SK-N-SH (cell line): ENCODE measurements at regions not wholly inside any gene's neighbourhood (a gene's known extent, or its start where the extent isn't known, plus 50 kb on each side); places are given as distances from the start of the nearest gene placed in this dataset.

Experiments used
- CTCF ChIA-PET: fragments of 300-600, 350-600 bp; formaldehyde crosslinking; extraction: SDS; loops from one replicate; lab custom pipeline; 2021; lab: Yijun Ruan, JAX
- POLR2A ChIA-PET: fragments of 350-600 bp; sonication (Branson Sonifier 250); formaldehyde crosslinking; extraction: SDS; loops from one replicate; lab custom pipeline; 2020; ENCODE audit warnings: antibody characterized with exemption, inconsistent platforms; lab: Yijun Ruan, JAX
- DNase-seq: peaks from one replicate; pipeline ENCODE4 v3.0.0; 2012
- H2AFZ ChIP-seq: fragments of 200-600 bp; sonication (generic); 2 replicates; pipeline ENCODE4 v1.8.1; 2016; ENCODE audit warnings: antibody characterized with exemption, mild to moderate bottlenecking, low read depth
- H3F3A ChIP-seq: fragments of 200-600 bp; sonication (generic); replicated peaks from 2 replicates; pipeline ENCODE3; 2016; ENCODE audit warnings: antibody characterized with exemption, mild to moderate bottlenecking; ENCODE audit not compliant: insufficient read depth
- H3K27ac ChIP-seq, 2 experiments: fragments of 200-500 bp in 1 of 2; fragments of 200-600 bp in 1 of 2; sonication (Bioruptor generic) in 1 of 2; sonication (generic), shearing (Covaris generic) in 1 of 2; 2 replicates each; pipeline versions ENCODE4 v1.5.1 to v1.6.1; 2014 to 2016; ENCODE audit warnings: low read depth in 2 of 2, inconsistent platforms in 1 of 2, low read length in 1 of 2, mild to moderate bottlenecking in 1 of 2, mixed read lengths in 1 of 2
- H3K27me3 ChIP-seq: fragments of 200-600 bp; sonication (generic), shearing (Covaris generic); 2 replicates; pipeline ENCODE4 v1.6.1; 2016; ENCODE audit warnings: mixed run types; ENCODE audit not compliant: insufficient read depth
- H3K36me3 ChIP-seq, 2 experiments: fragments of 200-500 bp in 1 of 2; fragments of 200-600 bp in 1 of 2; sonication (Bioruptor generic) in 1 of 2; sonication (generic) in 1 of 2; replicated peaks in 1 of 2; 2 replicates each; pipeline versions ENCODE3 to v1.5.1; 2014 to 2016; ENCODE audit warnings: low read length in 1 of 2, mild to moderate bottlenecking in 1 of 2; ENCODE audit not compliant: insufficient read depth in 2 of 2, control insufficient read depth in 1 of 2
- H3K4me1 ChIP-seq, 2 experiments: fragments of 200-500 bp in 1 of 2; fragments of 200-600 bp in 1 of 2; sonication (Bioruptor generic) in 1 of 2; sonication (generic), shearing (Covaris generic) in 1 of 2; 2 replicates each; pipeline versions ENCODE4 v1.5.1 to v1.6.1; 2014 to 2016; ENCODE audit warnings: low read depth in 1 of 2, low read length in 1 of 2, mixed run types in 1 of 2; ENCODE audit not compliant: insufficient read depth in 2 of 2, control insufficient read depth in 1 of 2
- H3K4me2 ChIP-seq: fragments of 200-600 bp; sonication (generic), shearing (Covaris generic); 2 replicates; pipeline ENCODE4 v1.6.1; 2017; ENCODE audit warnings: mixed run types
- H3K4me3 ChIP-seq, 2 experiments: fragments of 200-500 bp in 1 of 2; fragments of 200-600 bp in 1 of 2; sonication (Bioruptor generic) in 1 of 2; sonication (generic), shearing (Covaris generic) in 1 of 2; 2 replicates each; pipeline versions ENCODE4 v1.5.1 to v1.8.1; 2014 to 2016; ENCODE audit warnings: low read depth in 2 of 2, inconsistent platforms in 1 of 2, low read length in 1 of 2, mild to moderate bottlenecking in 1 of 2, mixed read lengths in 1 of 2, moderate library complexity in 1 of 2
- H3K79me2 ChIP-seq: fragments of 200-600 bp; sonication (generic); 2 replicates; pipeline ENCODE4 v1.8.1; 2017; ENCODE audit warnings: mild to moderate bottlenecking; ENCODE audit not compliant: insufficient read depth
- H3K9ac ChIP-seq: fragments of 200-600 bp; sonication (generic); 2 replicates; pipeline ENCODE4 v1.6.1; 2017; ENCODE audit warnings: mixed run types
- H3K9me2 ChIP-seq: fragments of 200-600 bp; sonication (generic); 2 replicates; pipeline ENCODE4 v1.6.1; 2017; ENCODE audit warnings: mixed run types
- H3K9me3 ChIP-seq: fragments of 200-600 bp; sonication (generic); 2 replicates; pipeline ENCODE4 v1.6.1; 2017; ENCODE audit warnings: mixed run types, mild to moderate bottlenecking, moderate library complexity
- H4K20me1 ChIP-seq: fragments of 200-600 bp; sonication (generic); 2 replicates; pipeline ENCODE4 v1.6.1; 2017; ENCODE audit warnings: mild to moderate bottlenecking, mixed run types; ENCODE audit not compliant: insufficient read depth
- CHD2 ChIP-seq: fragments of 150-350 bp; IDR thresholded peaks from 2 replicates; pipeline ENCODE4 v1.6.1; 2018; ENCODE audit warnings: low read length; ENCODE audit not compliant: partially characterized antibody
- EP300 ChIP-seq, 2 experiments: IDR thresholded peaks; 2 replicates each; pipeline versions ENCODE4 v1.4.0 to v1.6.1; 2012; ENCODE audit warnings: borderline replicate concordance in 1 of 2, low read depth in 1 of 2, low read length in 1 of 2
- EZH2phosphoT487 ChIP-seq: fragments of 200-600 bp; sonication (generic); IDR thresholded peaks from 2 replicates; pipeline ENCODE4 v1.6.1; 2017; ENCODE audit warnings: low read depth, mixed run types, mild to moderate bottlenecking, antibody characterized with exemption, moderate library complexity, borderline replicate concordance
- FOXM1 ChIP-seq: IDR thresholded peaks from 2 replicates; pipeline ENCODE4 v1.4.0; 2012; ENCODE audit warnings: low read depth, mild to moderate bottlenecking
- GATA2 ChIP-seq: sonication (generic); formaldehyde crosslinking; IDR thresholded peaks from 2 replicates; pipeline ENCODE4 v1.5.0; 2020; ENCODE audit warnings: mild to moderate bottlenecking, missing genetic modification reagents
- JUND ChIP-seq: IDR thresholded peaks from 2 replicates; pipeline ENCODE4 v1.4.0; 2012
- PBX3 ChIP-seq: IDR thresholded peaks from 2 replicates; pipeline ENCODE4; 2012
- POLR2AphosphoS5 ChIP-seq: IDR thresholded peaks from 2 replicates; pipeline ENCODE4 v1.6.1; 2012; ENCODE audit warnings: low read depth, low read length
- RAD21 ChIP-seq: IDR thresholded peaks from 2 replicates; pipeline ENCODE4 v1.6.1; 2012; ENCODE audit warnings: mild to moderate bottlenecking, low read length
- RCOR1 ChIP-seq: fragments of 150-350 bp; IDR thresholded peaks from 2 replicates; pipeline ENCODE4 v1.6.1; 2017; ENCODE audit warnings: antibody characterized with exemption, low read length
- REST ChIP-seq: IDR thresholded peaks from 2 replicates; pipeline ENCODE4 v1.6.1; 2012; ENCODE audit warnings: mild to moderate bottlenecking, low read depth, low read length, moderate library complexity
- RXRA ChIP-seq: IDR thresholded peaks from 2 replicates; pipeline ENCODE4 v1.4.0; 2012; ENCODE audit warnings: low read depth, mild to moderate bottlenecking, borderline replicate concordance
- TAF1 ChIP-seq: IDR thresholded peaks from 2 replicates; pipeline ENCODE4 v1.6.1; 2012; ENCODE audit warnings: low read depth, mild to moderate bottlenecking, low read length, moderate library complexity, borderline replicate concordance
- TEAD4 ChIP-seq: IDR thresholded peaks from 2 replicates; pipeline ENCODE4 v1.4.0; 2012; ENCODE audit warnings: mild to moderate bottlenecking, borderline replicate concordance; ENCODE audit not compliant: insufficient read depth
- USF1 ChIP-seq: IDR thresholded peaks from 2 replicates; pipeline ENCODE4 v1.4.0; 2012; ENCODE audit warnings: low read depth, borderline replicate concordance
- YY1 ChIP-seq: IDR thresholded peaks from 2 replicates; pipeline ENCODE4 v1.4.0; 2012; ENCODE audit warnings: low read depth, mild to moderate bottlenecking
- WGBS: methylation state at CpG from one replicate; pipeline ENCODE4 v1.1.6; 2017; ENCODE audit warnings: low lambda C conversion rate; 5-methylcytosine and 5-hydroxymethylcytosine counted together

DNA sequence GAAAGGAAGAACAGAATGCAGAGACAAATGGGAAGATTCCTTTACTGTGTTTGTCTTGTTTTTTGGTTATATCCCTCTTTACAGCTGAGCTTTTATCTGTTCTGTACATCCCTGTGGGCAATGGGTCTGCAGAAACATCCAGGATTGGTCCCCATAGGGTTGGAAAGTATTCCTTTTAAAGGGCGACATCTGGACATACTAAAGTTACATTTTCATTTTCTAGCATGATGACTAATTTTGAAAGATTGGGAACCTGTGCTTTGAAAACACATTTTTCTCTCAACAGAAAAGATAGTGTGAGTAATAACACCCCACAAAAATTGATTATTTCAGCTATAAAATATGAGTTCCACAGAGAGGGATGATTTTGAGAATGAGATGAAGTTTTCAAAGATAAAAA is 435.8 kb downstream of the GPAM start:
- no peak overlapping the region for H3K4me2 ChIP-seq
- TF ChIP-seq JUND (no peak), TAF1 (no peak), PBX3 (no peak), TEAD4 (no peak), EZH2phosphoT487 (no peak), USF1 (no peak), CHD2 (no peak), RXRA (no peak), FOXM1 (no peak), POLR2AphosphoS5 (no peak), RAD21 (no peak), YY1 (no peak), REST (no peak), EP300 (IDR thresholded peaks at IDR 0.05; ENCODE audit: borderline replicate concordance in 1 of 2, low read depth in 1 of 2, low read length in 1 of 2) (no peak), GATA2 (CRISPR knock-in tag) (no peak), RCOR1 (no peak)
- TF ChIP-seq, all 33 proteins: peak for 0
- Histone ChIP-seq H2AFZ (no peak overlapping the region), H3K9me3 (no peaks in the 10 kb centered on the region), H4K20me1 (no peaks in the 10 kb centered on the region), H3K79me2 (no peaks in the 10 kb centered on the region), H3K27me3 (no peaks in the 10 kb centered on the region), H3F3A (no peaks in the 10 kb centered on the region), H3K4me1 (no peaks in the 10 kb centered on the region), H3K9me2 (peaks cover 3% of the 10 kb centered on the region; the same call in 1 of the 2 replicates), H3K4me3 (no peak overlapping the region), H3K9ac (no peak overlapping the region), H3K27ac (no peak overlapping the region), H3K36me3 (no peaks in the 10 kb centered on the region)
- POLR2A ChIA-PET, result no interaction called here
- CTCF ChIA-PET, result interaction anchor here (1.2 to 1.6 kb wide), 3 partner anchors 9 to 671 kb away, joined by 3 to 8 read pairs (median 4); partner anchors contain the start of gene ADRA2A
- no peak for DNase-seq
- 17% methylated on average over 1 of the region's 1 CpG for WGBS
